Left ventricle myocardium inferior (tissue), 1 donor: ENCODE measurements at regions not wholly inside any gene's neighbourhood (a gene's known extent, or its start where the extent isn't known, plus 50 kb on each side); places are given as distances from the start of the nearest gene placed in this dataset.
"Not testable (repeated sequence)": the region's sequence is repeated elsewhere in the genome, so short reads cannot be mapped to it uniquely, and the experiment has no call there.

Source experiments
- DNase-seq: peaks from one replicate; pipeline ENCODE4 v3.0.0-alpha.2; 2020
- H3K27ac ChIP-seq: fragments of 200-600 bp; replicated peaks from 2 replicates; pipeline ENCODE4 v1.8.0; 2021
- H3K27me3 ChIP-seq: fragments of 200-600 bp; 2 replicates; pipeline ENCODE4 v1.8.0; 2021; ENCODE audit warnings: low read depth
- H3K36me3 ChIP-seq: fragments of 200-600 bp; 2 replicates; pipeline ENCODE4 v1.8.0; 2021
- H3K4me1 ChIP-seq: fragments of 200-600 bp; 2 replicates; pipeline ENCODE4 v1.8.0; 2021
- H3K4me3 ChIP-seq: fragments of 200-600 bp; 2 replicates; pipeline ENCODE4 v1.8.0; 2021; ENCODE audit warnings: mild to moderate bottlenecking, moderate library complexity
- H3K9me3 ChIP-seq: fragments of 200-600 bp; replicated peaks from 2 replicates; pipeline ENCODE4 v1.8.0; 2021
- CTCF ChIP-seq: fragments of 200-600 bp; IDR thresholded peaks from 2 replicates; pipeline ENCODE4 v1.8.0; 2021; ENCODE audit warnings: antibody characterized with exemption, mild to moderate bottlenecking, borderline replicate concordance
- intact Hi-C: fragments of 100-400 bp; cut with micrococcal nuclease; formaldehyde crosslinking; loops from one replicate; pipeline ENCODE4 v1.11.0; 2022
- donor health status: DM: no; HTN: yes; CAD: no; lungs with severe emphysema.

- H3K4me3 ChIP-seq = no peak overlapping the region
- H3K27ac ChIP-seq = no peak overlapping the region
- intact Hi-C loops = no loop called here
- H3K27me3 ChIP-seq = peaks cover 33% of the 10 kb centered on the region
- H3K9me3 ChIP-seq = no peaks in the 10 kb centered on the region
- no peaks in the 10 kb centered on the region for H3K4me1 ChIP-seq
- TF ChIP-seq CTCF = no peak
- DNase-seq = no peak
- H3K36me3 ChIP-seq = no peaks in the 10 kb centered on the region
These were observed 397.6 kb upstream of the MYT1L start for GRCh38 chr2:2728635-2729034.

GRCh38 chr2:2727876-2728511 is 396.9 kb upstream of the MYT1L start:
- Histone ChIP-seq H3K36me3 (no peaks in the 10 kb centered on the region), H3K4me1 (no peaks in the 10 kb centered on the region), H3K4me3 (no peak overlapping the region), H3K27ac (no peak overlapping the region), H3K27me3 (peaks cover 28% of the 10 kb centered on the region), H3K9me3 (no peaks in the 10 kb centered on the region)
- intact Hi-C loops = no loop called here
- TF ChIP-seq CTCF = no peak
- DNase-seq = no peak

- no peak overlapping the region for H3K27ac ChIP-seq
- H3K4me3 ChIP-seq = no peak overlapping the region
- H3K9me3 ChIP-seq = no peaks in the 10 kb centered on the region
- no peaks in the 10 kb centered on the region for H3K36me3 ChIP-seq
- H3K4me1 ChIP-seq = no peaks in the 10 kb centered on the region
- H3K27me3 ChIP-seq = peaks cover 28% of the 10 kb centered on the region
- no peak for DNase-seq
- intact Hi-C loops = no loop called here
- TF ChIP-seq CTCF = no peak
These were observed 395.1 kb upstream of the MYT1L start for GRCh38 chr2:2726163-2726562.

- Histone ChIP-seq H3K27me3 (peaks cover 16% of the 10 kb centered on the region), H3K4me3 (no peak overlapping the region), H3K27ac (no peak overlapping the region), H3K9me3 (no peaks in the 10 kb centered on the region), H3K36me3 (no peaks in the 10 kb centered on the region), H3K4me1 (no peaks in the 10 kb centered on the region)
- no peak for TF ChIP-seq CTCF
- intact Hi-C loops = no loop called here
- DNase-seq = no peak
These were observed 392.0 kb upstream of the MYT1L start for GRCh38 chr2:2723064-2723463.

- DNase-seq = no peak
- H3K36me3 ChIP-seq = no peaks in the 10 kb centered on the region
- intact Hi-C loops = no loop called here
- no peak for TF ChIP-seq CTCF
- no peak overlapping the region for H3K4me3 ChIP-seq
- no peaks in the 10 kb centered on the region for H3K9me3 ChIP-seq
- no peaks in the 10 kb centered on the region for H3K4me1 ChIP-seq
- peaks cover 3% of the 10 kb centered on the region for H3K27me3 ChIP-seq
- H3K27ac ChIP-seq = no peak overlapping the region
These were observed 390.3 kb upstream of the MYT1L start for GRCh38 chr2:2721296-2721835.

- intact Hi-C loops, H3K9me3 ChIP-seq, H3K27ac ChIP-seq, DNase-seq, H3K27me3 ChIP-seq, H3K4me3 ChIP-seq, H3K4me1 ChIP-seq, H3K36me3 ChIP-seq: not testable (repeated sequence)
These were observed 389.7 kb upstream of the MYT1L start for GRCh38 chr2:2720806-2721205.
